ENCODE measurements at regions not wholly inside any gene's neighbourhood (a gene's known extent, or its start where the extent isn't known, plus 50 kb on each side); places are given as distances from the start of the nearest gene placed in this dataset.

GRCh38 chr17:56074361-56074890 lies 78.8 kb upstream of the ANKFN1 start:
- Histone ChIP-seq H4K5ac (ENCODE audit: insufficient read length, low read depth, low read length) (no peak overlapping the region), H3K14ac (ENCODE audit: insufficient read length) (no peak overlapping the region), H3K36me3 (ENCODE audit: control insufficient read depth in 2 of 4, insufficient read depth in 4 of 4, low read length in 3 of 4) (no peaks in the 10 kb centered on the region), H2BK12ac (ENCODE audit: low read depth, low read length) (no peak overlapping the region), H4K20me1 (replicated peaks in 1 of 2; ENCODE audit: control insufficient read depth in 1 of 2, insufficient read depth in 2 of 2, low read length in 2 of 2) (no peaks in the 10 kb centered on the region), H2BK5ac (ENCODE audit: low read depth, low read length) (no peak overlapping the region), H2BK20ac (ENCODE audit: low read length) (no peak overlapping the region), H4K91ac (replicated peaks; ENCODE audit: insufficient read length, low read length) (no peak overlapping the region), H4K8ac (ENCODE audit: extremely low read depth, insufficient read depth, low read length) (no peak overlapping the region), H3K27me3 (replicated peaks in 1 of 4; ENCODE audit: control insufficient read depth in 3 of 4, extremely low read depth in 1 of 4, insufficient read depth in 3 of 4, low read length in 3 of 4) (no peaks in the 10 kb centered on the region), H3K4me1 (replicated peaks in 1 of 4; ENCODE audit: control insufficient read depth in 3 of 4, insufficient read depth in 4 of 4, low read length in 3 of 4) (no peaks in the 10 kb centered on the region), H2BK120ac (replicated peaks; ENCODE audit: low read depth, low read length) (no peak overlapping the region), H3K23me2 (ENCODE audit: low read depth, low read length) (no peaks in the 10 kb centered on the region), H3K4me3 (ENCODE audit: extremely low read depth in 1 of 4, insufficient read depth in 2 of 4, low read depth in 3 of 4, low read length in 4 of 4) (no peak overlapping the region), H3K79me1 (ENCODE audit: low read depth, low read length) (no peaks in the 10 kb centered on the region), H3K79me2 (ENCODE audit: control insufficient read depth in 1 of 2, insufficient read depth in 2 of 2, low read length in 2 of 2) (no peaks in the 10 kb centered on the region), H3K27ac (ENCODE audit: low read depth, low read length) (no peak overlapping the region), H3K4ac (replicated peaks; ENCODE audit: insufficient read length, low read depth, low read length) (no peak overlapping the region), H2AFZ (ENCODE audit: low read length) (no peak overlapping the region), H3K9ac (replicated peaks in 1 of 4; ENCODE audit: extremely low read depth in 1 of 4, low read depth in 3 of 4, low read length in 3 of 4) (no peak overlapping the region), H2BK15ac (ENCODE audit: low read length) (no peak overlapping the region), H2AK5ac (ENCODE audit: low read depth, low read length) (no peak overlapping the region), H3K56ac (replicated peaks; ENCODE audit: insufficient read length, low read depth, low read length) (no peak overlapping the region), H3K9me3 (ENCODE audit: insufficient read depth in 2 of 2, low read depth in 1 of 2, low read length in 1 of 2) (no peaks in the 10 kb centered on the region; a peak in 1 of 4 replicates), H3K18ac (ENCODE audit: extremely low read depth, low read length) (no peak overlapping the region), H3K4me2 (ENCODE audit: insufficient read depth in 1 of 2, low read depth in 2 of 2, low read length in 2 of 2) (no peak overlapping the region), H3K23ac (ENCODE audit: insufficient read length) (no peak overlapping the region)
- CTCF ChIA-PET (ENCODE audit: partially characterized antibody), result interaction anchor here (1.1 kb wide), 1 partner anchor 24 kb away, joined by 3 read pairs; no protein-coding TSS in a partner anchor
- TF ChIP-seq RAD21 (IDR thresholded peaks at IDR 0.05 in 1 of 2, conservative IDR thresholded peaks at IDR 0.05 in 1 of 2; ENCODE audit: low read depth in 2 of 2, low read length in 2 of 2), result no peak
- TF ChIP-seq ATF2 (IDR thresholded peaks at IDR 0.05; ENCODE audit: low read length), result no peak
- DNase-seq (ENCODE audit: low read depth in 1 of 2, low spot score in 2 of 2), result no peak
- WGBS, 2 experiments (ENCODE audit: extremely low coverage in 1 of 2, insufficient coverage in 1 of 2, insufficient read length in 1 of 2, insufficient replicate concordance in 2 of 2, low coverage in 1 of 2, low lambda C conversion rate in 2 of 2, missing lambda C conversion rate in 1 of 2), result 89% methylated on average over 6 of the region's 6 CpGs; no CpG with 5 or more reads in 1 of the 2 experiments
- FAIRE-seq, result no peak
- POLR2A ChIA-PET (ENCODE audit: partially characterized antibody), result no interaction called here
